ENCODE measurements at regions not wholly inside any gene's neighbourhood (a gene's known extent, or its start where the extent isn't known, plus 50 kb on each side); places are given as distances from the start of the nearest gene placed in this dataset.

DNA sequence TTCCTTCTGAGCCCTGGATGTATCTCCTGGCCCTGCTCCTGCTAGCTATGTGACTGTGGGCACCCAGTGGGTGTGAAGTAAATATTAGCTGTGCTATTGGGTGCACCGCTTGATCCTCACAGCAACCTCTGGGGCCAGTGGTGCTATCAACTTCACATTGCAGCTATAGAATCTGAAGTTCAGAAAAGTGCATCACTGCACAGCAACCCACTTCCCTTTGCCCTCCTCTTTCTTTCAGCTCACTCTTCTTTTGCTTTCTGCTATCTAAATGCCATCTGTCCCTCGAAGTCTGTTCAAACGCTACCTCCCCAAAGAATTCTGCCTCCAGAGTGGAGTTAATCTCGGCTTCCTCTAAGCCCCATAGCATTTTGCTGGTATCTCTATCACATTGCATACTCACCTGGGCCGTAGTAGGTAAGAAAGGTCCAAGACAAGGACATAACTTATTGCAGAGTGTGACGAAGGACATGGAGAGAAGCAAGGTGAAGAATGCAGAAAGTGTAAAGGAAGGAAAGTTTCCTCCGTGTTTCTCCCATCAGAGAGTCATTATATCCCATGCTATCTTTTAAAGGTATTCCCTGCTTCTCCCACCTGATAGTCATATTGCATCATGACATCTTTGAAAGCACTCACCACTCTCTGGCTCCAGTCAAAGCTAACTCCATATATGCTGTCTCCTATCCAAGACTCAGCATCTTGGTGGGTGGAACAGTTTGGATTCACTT is 57.1 kb upstream of the BCL6 start:
- DNase-seq (ENCODE audit: low read depth), result no peak
- in situ Hi-C loops (cut with HindIII; ENCODE audit: low sequenced_read_pairs), result no loop called here
- TF ChIP-seq, protein P1, sequence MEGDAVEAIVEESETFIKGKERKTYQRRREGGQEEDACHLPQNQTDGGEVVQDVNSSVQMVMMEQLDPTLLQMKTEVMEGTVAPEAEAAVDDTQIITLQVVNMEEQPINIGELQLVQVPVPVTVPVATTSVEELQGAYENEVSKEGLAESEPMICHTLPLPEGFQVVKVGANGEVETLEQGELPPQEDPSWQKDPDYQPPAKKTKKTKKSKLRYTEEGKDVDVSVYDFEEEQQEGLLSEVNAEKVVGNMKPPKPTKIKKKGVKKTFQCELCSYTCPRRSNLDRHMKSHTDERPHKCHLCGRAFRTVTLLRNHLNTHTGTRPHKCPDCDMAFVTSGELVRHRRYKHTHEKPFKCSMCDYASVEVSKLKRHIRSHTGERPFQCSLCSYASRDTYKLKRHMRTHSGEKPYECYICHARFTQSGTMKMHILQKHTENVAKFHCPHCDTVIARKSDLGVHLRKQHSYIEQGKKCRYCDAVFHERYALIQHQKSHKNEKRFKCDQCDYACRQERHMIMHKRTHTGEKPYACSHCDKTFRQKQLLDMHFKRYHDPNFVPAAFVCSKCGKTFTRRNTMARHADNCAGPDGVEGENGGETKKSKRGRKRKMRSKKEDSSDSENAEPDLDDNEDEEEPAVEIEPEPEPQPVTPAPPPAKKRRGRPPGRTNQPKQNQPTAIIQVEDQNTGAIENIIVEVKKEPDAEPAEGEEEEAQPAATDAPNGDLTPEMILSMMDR (IDR thresholded peaks at IDR 0.05; ENCODE audit: low read depth, low read length, missing control alignments), result no peak
- H3K4me3 ChIP-seq (ENCODE audit: low read depth, low read length), result no peak overlapping the region

DNA sequence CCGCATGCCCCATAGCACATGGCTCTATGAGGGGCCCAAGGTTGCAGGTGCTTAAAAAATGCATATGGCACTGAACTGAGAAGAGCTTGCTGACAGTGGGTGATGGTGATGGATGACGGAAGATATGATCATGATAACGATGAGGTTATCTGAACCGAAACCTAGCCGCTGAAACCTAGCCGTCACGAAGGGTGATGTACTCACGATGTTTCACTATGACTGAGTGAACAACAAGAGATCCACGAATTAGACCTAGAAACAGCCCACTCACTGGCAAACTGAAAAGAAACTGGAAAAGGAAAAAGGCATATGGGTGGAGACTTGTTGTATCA is 57.6 kb upstream of the BCL6 start:
- DNase-seq (ENCODE audit: low read depth), result no peak
- in situ Hi-C loops (cut with HindIII; ENCODE audit: low sequenced_read_pairs), result no loop called here
- TF ChIP-seq, protein P1 (IDR thresholded peaks at IDR 0.05; ENCODE audit: low read depth, low read length, missing control alignments), result no peak
- H3K4me3 ChIP-seq (ENCODE audit: low read depth, low read length), result no peak overlapping the region

DNA sequence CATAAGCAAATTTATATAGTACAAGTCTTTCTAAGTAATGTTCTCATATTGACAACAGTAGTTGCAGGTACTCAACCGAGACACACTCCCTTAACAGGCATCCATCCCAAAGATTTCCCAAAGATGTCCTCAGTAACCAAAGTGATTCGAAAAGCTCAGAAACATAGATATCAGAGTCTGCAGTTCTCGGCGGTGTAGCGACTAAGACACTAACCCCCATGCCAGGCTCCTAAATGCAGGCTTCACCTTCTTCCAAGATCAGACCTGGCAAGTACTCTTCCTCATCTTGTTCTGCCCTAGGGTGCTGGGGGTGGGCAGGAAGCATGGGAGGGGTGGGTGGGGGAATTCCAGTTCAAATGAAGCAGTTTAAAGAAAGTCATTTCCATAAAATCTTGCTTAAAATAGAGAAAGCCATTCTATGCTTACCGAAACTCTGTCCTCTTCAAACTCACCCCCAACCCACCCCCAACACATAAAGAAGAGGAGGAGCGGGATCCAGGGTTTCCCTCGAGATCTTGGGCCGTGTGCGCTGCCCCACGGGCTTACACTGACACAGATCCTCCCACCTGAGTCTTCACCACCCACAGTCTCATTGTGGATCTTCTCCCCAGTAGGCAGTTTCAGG is 59.0 kb upstream of the BCL6 start:
- no peak overlapping the region for H3K4me3 ChIP-seq (ENCODE audit: low read depth, low read length)
- in situ Hi-C loops (cut with HindIII; ENCODE audit: low sequenced_read_pairs), result no loop called here
- TF ChIP-seq, protein P1 (IDR thresholded peaks at IDR 0.05; ENCODE audit: low read depth, low read length, missing control alignments), result no peak
- DNase-seq (ENCODE audit: low read depth), result no peak

DNA sequence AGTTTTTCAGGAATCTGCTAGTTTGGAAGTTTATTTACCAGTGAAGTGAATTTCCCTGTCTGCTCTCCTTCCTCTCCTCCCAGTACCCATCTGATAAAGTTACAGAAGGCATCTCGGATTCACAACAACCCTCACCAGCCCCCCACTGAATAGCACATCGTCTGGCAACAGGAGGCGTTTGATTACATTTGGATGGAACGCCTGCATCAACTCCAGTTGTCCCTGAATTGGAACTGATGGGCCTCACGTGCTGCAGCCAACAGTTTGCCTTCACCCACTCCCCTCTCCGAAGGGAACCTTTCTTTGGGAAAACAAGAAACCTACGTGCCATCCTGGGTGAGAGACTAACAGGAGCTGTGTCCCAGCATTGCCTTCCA is 59.5 kb upstream of the BCL6 start:
- TF ChIP-seq, protein P1 (IDR thresholded peaks at IDR 0.05; ENCODE audit: low read depth, low read length, missing control alignments), result no peak

DNA sequence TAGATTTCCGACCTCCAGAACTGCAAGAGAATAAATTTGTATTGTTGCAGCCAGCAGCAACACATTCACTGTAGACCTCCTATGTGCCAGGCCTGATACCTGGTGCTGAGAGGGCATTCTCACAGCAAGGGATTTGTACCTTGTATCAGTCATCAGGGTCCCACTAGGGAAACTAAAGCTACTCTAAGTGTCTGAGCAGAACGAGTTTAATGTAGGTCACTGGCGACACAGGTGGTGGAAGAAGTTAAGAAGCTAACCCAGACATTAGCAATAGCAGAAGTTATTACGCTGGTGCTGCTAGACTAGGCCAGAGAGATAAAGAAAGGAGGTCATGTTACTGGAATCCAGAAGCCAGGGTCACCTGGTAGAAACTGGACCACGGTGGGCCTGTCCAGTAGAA is 60.5 kb upstream of the BCL6 start:
- no peak for DNase-seq (ENCODE audit: low read depth)
- in situ Hi-C loops (cut with HindIII; ENCODE audit: low sequenced_read_pairs), result loop anchor here (5.0 kb wide), 1 partner anchor 82 kb away; no protein-coding TSS in a partner anchor
- no peak overlapping the region for H3K4me3 ChIP-seq (ENCODE audit: low read depth, low read length)
- TF ChIP-seq, protein P1 (IDR thresholded peaks at IDR 0.05; ENCODE audit: low read depth, low read length, missing control alignments), result no peak

More for the DNA sequence above, 59.5 kb upstream of the BCL6 start:
- no peak for DNase-seq (ENCODE audit: low read depth)
- no peak overlapping the region for H3K4me3 ChIP-seq (ENCODE audit: low read depth, low read length)
- in situ Hi-C loops (cut with HindIII; ENCODE audit: low sequenced_read_pairs), result loop anchor here (5.0 kb wide), 1 partner anchor 83 kb away; no protein-coding TSS in a partner anchor

DNA sequence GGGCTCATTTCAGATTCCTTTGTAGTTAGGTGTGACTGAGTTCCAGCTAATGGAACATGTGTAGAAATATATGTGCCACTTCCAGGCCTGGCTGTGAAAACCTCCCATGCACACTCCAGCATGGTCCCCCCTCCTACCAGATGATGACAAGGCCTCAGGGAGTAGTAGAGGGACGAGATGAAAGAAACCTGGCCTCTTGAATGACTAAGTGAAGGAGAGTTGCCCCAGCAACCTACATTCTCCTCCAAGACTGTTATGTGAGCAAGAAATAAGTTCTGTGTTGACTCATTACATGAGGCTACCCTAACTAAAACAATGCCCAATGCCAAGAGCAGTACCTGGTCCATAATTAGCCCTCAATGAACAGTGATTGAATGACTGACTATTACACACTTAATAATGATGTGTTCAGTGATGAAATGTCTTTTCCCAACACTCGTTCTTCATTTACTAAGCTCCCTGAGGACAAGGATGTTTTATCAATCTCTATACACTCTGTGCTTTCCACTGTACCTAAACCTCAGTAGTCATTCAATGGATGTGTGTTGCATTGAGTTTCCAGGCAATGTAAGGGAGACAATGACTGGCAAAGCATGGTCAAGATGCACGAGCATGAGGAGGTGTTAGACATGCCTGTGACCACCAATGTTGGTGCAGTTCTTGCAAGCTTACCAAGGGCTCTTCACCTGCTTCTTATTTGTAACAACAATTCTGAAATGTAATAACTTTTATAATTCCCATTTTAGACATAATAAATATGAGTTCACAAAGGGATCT is 62.0 kb upstream of the BCL6 start:
- no peak for DNase-seq (ENCODE audit: low read depth)
- H3K4me3 ChIP-seq (ENCODE audit: low read depth, low read length), result no peak overlapping the region
- TF ChIP-seq, protein P1 (IDR thresholded peaks at IDR 0.05; ENCODE audit: low read depth, low read length, missing control alignments), result no peak
- in situ Hi-C loops (cut with HindIII; ENCODE audit: low sequenced_read_pairs), result loop anchor here (5.0 kb wide), 1 partner anchor 80 kb away; no protein-coding TSS in a partner anchor

Data from astrocyte of the cerebellum (primary cell).